ENCODE measurements at regions not wholly inside any gene's neighbourhood (a gene's known extent, or its start where the extent isn't known, plus 50 kb on each side); places are given as distances from the start of the nearest gene placed in this dataset.

DNA sequence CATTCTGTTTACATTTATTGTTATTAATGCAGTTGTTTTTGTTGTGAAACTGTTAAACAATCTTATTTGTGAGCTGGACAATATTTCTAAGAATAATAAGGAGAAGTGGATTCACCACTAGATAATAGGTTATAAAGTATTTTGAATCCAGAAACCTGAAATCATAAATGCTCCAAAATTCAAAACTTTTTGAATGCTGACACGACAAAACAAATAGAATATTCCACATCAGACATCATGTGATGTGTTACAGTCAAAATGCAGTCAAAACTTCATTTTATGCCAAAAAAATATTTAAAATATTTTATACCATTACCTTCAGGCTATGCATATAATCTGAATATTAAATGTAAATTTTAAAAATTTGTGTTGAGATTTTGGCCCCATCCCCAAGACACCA is 1321.4 kb downstream of the SLITRK1 start:
- DNase-seq (ENCODE audit: low read depth in 1 of 2, low spot score in 1 of 2) (no peak), ATAC-seq (no peak), FAIRE-seq (no peak)
- whole genome bisulfite sequencing (ENCODE audit: missing lambda C conversion rate): 14% methylated on average over 1 of the region's 1 CpG
- no peaks in the 10 kb centered on the region for H3K9me3 ChIP-seq
- H3K4me2 ChIP-seq: no peak overlapping the region
- TF ChIP-seq GATA3 (IDR thresholded peaks at IDR 0.05; ENCODE audit: borderline replicate concordance) (no peak), BHLHE40 (IDR thresholded peaks at IDR 0.05; ENCODE audit: low read depth, low read length) (no peak), RNF2 (IDR thresholded peaks at IDR 0.05; ENCODE audit: borderline replicate concordance, low read depth) (no peak), CHD2 (IDR thresholded peaks at IDR 0.05; ENCODE audit: low read length, partially characterized antibody) (no peak), HEYL (CRISPR knock-in tag; IDR thresholded peaks at IDR 0.05) (no peak), HDAC2 (IDR thresholded peaks at IDR 0.05) (no peak), TP53 (CRISPR knock-in tag; IDR thresholded peaks at IDR 0.05) (no peak), CEBPB (IDR thresholded peaks at IDR 0.05) (no peak), HOXB13 (CRISPR knock-in tag; IDR thresholded peaks at IDR 0.05; ENCODE audit: low read depth) (no peak), CHD4 (IDR thresholded peaks at IDR 0.05; ENCODE audit: borderline replicate concordance) (no peak)
- TF ChIP-seq, protein P1, sequence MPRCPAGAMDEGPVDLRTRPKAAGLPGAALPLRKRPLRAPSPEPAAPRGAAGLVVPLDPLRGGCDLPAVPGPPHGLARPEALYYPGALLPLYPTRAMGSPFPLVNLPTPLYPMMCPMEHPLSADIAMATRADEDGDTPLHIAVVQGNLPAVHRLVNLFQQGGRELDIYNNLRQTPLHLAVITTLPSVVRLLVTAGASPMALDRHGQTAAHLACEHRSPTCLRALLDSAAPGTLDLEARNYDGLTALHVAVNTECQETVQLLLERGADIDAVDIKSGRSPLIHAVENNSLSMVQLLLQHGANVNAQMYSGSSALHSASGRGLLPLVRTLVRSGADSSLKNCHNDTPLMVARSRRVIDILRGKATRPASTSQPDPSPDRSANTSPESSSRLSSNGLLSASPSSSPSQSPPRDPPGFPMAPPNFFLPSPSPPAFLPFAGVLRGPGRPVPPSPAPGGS (IDR thresholded peaks at IDR 0.05): no peak
- TF ChIP-seq, protein P2, sequence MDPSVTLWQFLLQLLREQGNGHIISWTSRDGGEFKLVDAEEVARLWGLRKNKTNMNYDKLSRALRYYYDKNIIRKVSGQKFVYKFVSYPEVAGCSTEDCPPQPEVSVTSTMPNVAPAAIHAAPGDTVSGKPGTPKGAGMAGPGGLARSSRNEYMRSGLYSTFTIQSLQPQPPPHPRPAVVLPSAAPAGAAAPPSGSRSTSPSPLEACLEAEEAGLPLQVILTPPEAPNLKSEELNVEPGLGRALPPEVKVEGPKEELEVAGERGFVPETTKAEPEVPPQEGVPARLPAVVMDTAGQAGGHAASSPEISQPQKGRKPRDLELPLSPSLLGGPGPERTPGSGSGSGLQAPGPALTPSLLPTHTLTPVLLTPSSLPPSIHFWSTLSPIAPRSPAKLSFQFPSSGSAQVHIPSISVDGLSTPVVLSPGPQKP (IDR thresholded peaks at IDR 0.05; ENCODE audit: low read depth, low read length): no peak
- TF ChIP-seq, protein P3, sequence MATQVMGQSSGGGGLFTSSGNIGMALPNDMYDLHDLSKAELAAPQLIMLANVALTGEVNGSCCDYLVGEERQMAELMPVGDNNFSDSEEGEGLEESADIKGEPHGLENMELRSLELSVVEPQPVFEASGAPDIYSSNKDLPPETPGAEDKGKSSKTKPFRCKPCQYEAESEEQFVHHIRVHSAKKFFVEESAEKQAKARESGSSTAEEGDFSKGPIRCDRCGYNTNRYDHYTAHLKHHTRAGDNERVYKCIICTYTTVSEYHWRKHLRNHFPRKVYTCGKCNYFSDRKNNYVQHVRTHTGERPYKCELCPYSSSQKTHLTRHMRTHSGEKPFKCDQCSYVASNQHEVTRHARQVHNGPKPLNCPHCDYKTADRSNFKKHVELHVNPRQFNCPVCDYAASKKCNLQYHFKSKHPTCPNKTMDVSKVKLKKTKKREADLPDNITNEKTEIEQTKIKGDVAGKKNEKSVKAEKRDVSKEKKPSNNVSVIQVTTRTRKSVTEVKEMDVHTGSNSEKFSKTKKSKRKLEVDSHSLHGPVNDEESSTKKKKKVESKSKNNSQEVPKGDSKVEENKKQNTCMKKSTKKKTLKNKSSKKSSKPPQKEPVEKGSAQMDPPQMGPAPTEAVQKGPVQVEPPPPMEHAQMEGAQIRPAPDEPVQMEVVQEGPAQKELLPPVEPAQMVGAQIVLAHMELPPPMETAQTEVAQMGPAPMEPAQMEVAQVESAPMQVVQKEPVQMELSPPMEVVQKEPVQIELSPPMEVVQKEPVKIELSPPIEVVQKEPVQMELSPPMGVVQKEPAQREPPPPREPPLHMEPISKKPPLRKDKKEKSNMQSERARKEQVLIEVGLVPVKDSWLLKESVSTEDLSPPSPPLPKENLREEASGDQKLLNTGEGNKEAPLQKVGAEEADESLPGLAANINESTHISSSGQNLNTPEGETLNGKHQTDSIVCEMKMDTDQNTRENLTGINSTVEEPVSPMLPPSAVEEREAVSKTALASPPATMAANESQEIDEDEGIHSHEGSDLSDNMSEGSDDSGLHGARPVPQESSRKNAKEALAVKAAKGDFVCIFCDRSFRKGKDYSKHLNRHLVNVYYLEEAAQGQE (IDR thresholded peaks at IDR 0.05): no peak
- TF ChIP-seq, protein P4, sequence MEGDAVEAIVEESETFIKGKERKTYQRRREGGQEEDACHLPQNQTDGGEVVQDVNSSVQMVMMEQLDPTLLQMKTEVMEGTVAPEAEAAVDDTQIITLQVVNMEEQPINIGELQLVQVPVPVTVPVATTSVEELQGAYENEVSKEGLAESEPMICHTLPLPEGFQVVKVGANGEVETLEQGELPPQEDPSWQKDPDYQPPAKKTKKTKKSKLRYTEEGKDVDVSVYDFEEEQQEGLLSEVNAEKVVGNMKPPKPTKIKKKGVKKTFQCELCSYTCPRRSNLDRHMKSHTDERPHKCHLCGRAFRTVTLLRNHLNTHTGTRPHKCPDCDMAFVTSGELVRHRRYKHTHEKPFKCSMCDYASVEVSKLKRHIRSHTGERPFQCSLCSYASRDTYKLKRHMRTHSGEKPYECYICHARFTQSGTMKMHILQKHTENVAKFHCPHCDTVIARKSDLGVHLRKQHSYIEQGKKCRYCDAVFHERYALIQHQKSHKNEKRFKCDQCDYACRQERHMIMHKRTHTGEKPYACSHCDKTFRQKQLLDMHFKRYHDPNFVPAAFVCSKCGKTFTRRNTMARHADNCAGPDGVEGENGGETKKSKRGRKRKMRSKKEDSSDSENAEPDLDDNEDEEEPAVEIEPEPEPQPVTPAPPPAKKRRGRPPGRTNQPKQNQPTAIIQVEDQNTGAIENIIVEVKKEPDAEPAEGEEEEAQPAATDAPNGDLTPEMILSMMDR (IDR thresholded peaks at IDR 0.05): no peak
- no peaks in the 10 kb centered on the region for H3K4me1 ChIP-seq
- no peak overlapping the region for H3K4me3 ChIP-seq
- ChIA-PET CTCF (no interaction called here), POLR2A (no interaction called here)
- H3K27ac ChIP-seq: no peak overlapping the region

DNA sequence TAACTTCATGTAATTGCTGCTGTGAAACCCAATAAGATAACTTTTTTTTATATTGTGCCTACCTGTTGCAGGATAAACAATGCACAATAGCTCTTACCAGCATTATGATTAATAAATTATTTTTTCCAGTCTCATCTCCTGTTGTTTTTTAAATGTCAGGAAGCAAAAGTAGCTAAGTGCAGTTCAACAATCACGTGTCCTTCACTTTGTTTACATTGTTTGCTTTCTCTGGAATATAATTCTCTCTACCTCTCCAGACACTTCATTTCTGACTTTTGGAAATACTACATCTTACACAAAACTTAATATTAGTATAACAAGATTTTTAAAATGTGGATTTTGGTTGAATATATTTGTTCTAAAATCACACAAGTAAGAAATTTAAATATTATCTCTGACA is 1359.4 kb downstream of the SLITRK1 start:
- Histone ChIP-seq H3K9me3 (no peaks in the 10 kb centered on the region), H3K4me1 (no peaks in the 10 kb centered on the region), H3K4me2 (no peak overlapping the region), H3K4me3 (no peak overlapping the region), H3K27ac (no peak overlapping the region)
- DNase-seq (ENCODE audit: low read depth in 1 of 2, low spot score in 1 of 2): no peak
- WGBS (ENCODE audit: missing lambda C conversion rate): 4% methylated on average over 1 of the region's 1 CpG
- ChIA-PET CTCF (no interaction called here), POLR2A (no interaction called here)
- no peak for ATAC-seq
- no peak for FAIRE-seq
- no peak for TF ChIP-seq BHLHE40 (IDR thresholded peaks at IDR 0.05; ENCODE audit: low read depth, low read length)
- no peak for TF ChIP-seq RAD21 (conservative IDR thresholded peaks at IDR 0.05 in 1 of 2, IDR thresholded peaks at IDR 0.05 in 1 of 2)
- TF ChIP-seq, protein P5, sequence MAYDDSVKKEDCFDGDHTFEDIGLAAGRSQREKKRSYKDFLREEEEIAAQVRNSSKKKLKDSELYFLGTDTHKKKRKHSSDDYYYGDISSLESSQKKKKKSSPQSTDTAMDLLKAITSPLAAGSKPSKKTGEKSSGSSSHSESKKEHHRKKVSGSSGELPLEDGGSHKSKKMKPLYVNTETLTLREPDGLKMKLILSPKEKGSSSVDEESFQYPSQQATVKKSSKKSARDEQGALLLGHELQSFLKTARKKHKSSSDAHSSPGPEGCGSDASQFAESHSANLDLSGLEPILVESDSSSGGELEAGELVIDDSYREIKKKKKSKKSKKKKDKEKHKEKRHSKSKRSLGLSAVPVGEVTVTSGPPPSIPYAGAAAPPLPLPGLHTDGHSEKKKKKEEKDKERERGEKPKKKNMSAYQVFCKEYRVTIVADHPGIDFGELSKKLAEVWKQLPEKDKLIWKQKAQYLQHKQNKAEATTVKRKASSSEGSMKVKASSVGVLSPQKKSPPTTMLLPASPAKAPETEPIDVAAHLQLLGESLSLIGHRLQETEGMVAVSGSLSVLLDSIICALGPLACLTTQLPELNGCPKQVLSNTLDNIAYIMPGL (CRISPR knock-in tag; IDR thresholded peaks at IDR 0.05; ENCODE audit: borderline replicate concordance): no peak
- TF ChIP-seq MAFK (IDR thresholded peaks at IDR 0.05; ENCODE audit: partially characterized antibody): no peak
- TF ChIP-seq, protein P6, sequence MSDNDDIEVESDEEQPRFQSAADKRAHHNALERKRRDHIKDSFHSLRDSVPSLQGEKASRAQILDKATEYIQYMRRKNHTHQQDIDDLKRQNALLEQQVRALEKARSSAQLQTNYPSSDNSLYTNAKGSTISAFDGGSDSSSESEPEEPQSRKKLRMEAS (IDR thresholded peaks at IDR 0.05): no peak
- TF ChIP-seq KDM5A (IDR thresholded peaks at IDR 0.05): no peak
- TF ChIP-seq CHD4 (IDR thresholded peaks at IDR 0.05; ENCODE audit: borderline replicate concordance): no peak
- no peak for TF ChIP-seq RCOR1 (IDR thresholded peaks at IDR 0.05; ENCODE audit: low read depth, low read length)
- TF ChIP-seq, protein P3 (IDR thresholded peaks at IDR 0.05): no peak
- no peak for TF ChIP-seq EHF (CRISPR knock-in tag; IDR thresholded peaks at IDR 0.05)
- TF ChIP-seq RNF2 (IDR thresholded peaks at IDR 0.05; ENCODE audit: borderline replicate concordance, low read depth): no peak
- no peak for TF ChIP-seq HDAC2 (IDR thresholded peaks at IDR 0.05)
- TF ChIP-seq NPAS2 (CRISPR knock-in tag; IDR thresholded peaks at IDR 0.05; ENCODE audit: borderline replicate concordance): no peak

Measured in A549 (cell line).